ENCODE measurements at regions not wholly inside any gene's neighbourhood (a gene's known extent, or its start where the extent isn't known, plus 50 kb on each side); places are given as distances from the start of the nearest gene placed in this dataset.
"Not testable (repeated sequence)": the region's sequence is repeated elsewhere in the genome, so short reads cannot be mapped to it uniquely, and the experiment has no call there.

DNA sequence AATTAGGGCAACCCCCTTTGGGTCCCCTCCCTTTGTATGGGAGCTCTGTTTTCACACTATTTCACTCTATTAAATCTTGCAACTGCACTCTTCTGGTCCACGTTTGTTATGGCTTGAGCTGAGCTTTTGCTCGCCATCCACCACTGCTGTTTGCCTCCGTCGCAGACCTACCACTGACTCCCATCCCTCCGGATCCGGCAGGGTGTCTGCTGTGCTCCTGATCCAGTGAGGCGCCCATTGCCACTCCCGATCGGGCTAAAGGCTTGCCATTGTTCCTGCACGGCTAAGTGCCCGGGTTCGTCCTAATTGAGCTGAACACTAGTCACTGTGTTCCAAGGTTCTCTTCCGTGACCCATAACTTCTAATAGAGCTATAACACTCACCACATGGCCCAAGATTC is 1424.7 kb downstream of the SLITRK1 start:
- TF ChIP-seq, protein P1, sequence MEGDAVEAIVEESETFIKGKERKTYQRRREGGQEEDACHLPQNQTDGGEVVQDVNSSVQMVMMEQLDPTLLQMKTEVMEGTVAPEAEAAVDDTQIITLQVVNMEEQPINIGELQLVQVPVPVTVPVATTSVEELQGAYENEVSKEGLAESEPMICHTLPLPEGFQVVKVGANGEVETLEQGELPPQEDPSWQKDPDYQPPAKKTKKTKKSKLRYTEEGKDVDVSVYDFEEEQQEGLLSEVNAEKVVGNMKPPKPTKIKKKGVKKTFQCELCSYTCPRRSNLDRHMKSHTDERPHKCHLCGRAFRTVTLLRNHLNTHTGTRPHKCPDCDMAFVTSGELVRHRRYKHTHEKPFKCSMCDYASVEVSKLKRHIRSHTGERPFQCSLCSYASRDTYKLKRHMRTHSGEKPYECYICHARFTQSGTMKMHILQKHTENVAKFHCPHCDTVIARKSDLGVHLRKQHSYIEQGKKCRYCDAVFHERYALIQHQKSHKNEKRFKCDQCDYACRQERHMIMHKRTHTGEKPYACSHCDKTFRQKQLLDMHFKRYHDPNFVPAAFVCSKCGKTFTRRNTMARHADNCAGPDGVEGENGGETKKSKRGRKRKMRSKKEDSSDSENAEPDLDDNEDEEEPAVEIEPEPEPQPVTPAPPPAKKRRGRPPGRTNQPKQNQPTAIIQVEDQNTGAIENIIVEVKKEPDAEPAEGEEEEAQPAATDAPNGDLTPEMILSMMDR (conservative IDR thresholded peaks at IDR 0.05; ENCODE audit: low read length): not testable (repeated sequence)
- not testable (repeated sequence) for TF ChIP-seq EZH2phosphoT487 (IDR thresholded peaks at IDR 0.05; ENCODE audit: borderline replicate concordance, low read depth, low read length)
